ENCODE measurements at regions not wholly inside any gene's neighbourhood (a gene's known extent, or its start where the extent isn't known, plus 50 kb on each side); places are given as distances from the start of the nearest gene placed in this dataset.
A peak's percentile ranks its signal among the peaks of the same experiment; 100 is the strongest.

GRCh38 chr3:14320219-14320618 lies 82.2 kb upstream of the SLC6A6 start:
- H3K27me3 ChIP-seq (ENCODE audit: insufficient read depth, low read length): peaks cover 11% of the 10 kb centered on the region; the same call in 1 of the 2 replicates
- H3F3A ChIP-seq (ENCODE audit: insufficient read depth, low read length): no peaks in the 10 kb centered on the region
- H2AFZ ChIP-seq (ENCODE audit: low read length): peak overlapping the region; percentile 91; the same call in 1 of the 2 replicates
- H3K4me2 ChIP-seq (ENCODE audit: low read length): peak overlapping the region; percentile 59; the same call in 1 of the 2 replicates
- TF ChIP-seq, protein P1, sequence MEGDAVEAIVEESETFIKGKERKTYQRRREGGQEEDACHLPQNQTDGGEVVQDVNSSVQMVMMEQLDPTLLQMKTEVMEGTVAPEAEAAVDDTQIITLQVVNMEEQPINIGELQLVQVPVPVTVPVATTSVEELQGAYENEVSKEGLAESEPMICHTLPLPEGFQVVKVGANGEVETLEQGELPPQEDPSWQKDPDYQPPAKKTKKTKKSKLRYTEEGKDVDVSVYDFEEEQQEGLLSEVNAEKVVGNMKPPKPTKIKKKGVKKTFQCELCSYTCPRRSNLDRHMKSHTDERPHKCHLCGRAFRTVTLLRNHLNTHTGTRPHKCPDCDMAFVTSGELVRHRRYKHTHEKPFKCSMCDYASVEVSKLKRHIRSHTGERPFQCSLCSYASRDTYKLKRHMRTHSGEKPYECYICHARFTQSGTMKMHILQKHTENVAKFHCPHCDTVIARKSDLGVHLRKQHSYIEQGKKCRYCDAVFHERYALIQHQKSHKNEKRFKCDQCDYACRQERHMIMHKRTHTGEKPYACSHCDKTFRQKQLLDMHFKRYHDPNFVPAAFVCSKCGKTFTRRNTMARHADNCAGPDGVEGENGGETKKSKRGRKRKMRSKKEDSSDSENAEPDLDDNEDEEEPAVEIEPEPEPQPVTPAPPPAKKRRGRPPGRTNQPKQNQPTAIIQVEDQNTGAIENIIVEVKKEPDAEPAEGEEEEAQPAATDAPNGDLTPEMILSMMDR (IDR thresholded peaks at IDR 0.05; ENCODE audit: low read length): no peak
- no peak for TF ChIP-seq EZH2 (IDR thresholded peaks at IDR 0.05; ENCODE audit: borderline replicate concordance, low read length)
- H3K36me3 ChIP-seq (ENCODE audit: insufficient read depth, low read length): no peaks in the 10 kb centered on the region
- H3K27ac ChIP-seq (ENCODE audit: low read depth, low read length, poor library complexity, severe bottlenecking): no peak overlapping the region
- H3K9ac ChIP-seq (ENCODE audit: low read length): no peak overlapping the region
- H4K20me1 ChIP-seq (ENCODE audit: insufficient read depth, low read length): no peaks in the 10 kb centered on the region
- H3K79me2 ChIP-seq (ENCODE audit: insufficient read depth, low read length): no peaks in the 10 kb centered on the region
- H3K4me3 ChIP-seq (ENCODE audit: low read depth, low read length, poor library complexity, severe bottlenecking): peak overlapping the region; percentile 48
- no peaks in the 10 kb centered on the region for H3K9me2 ChIP-seq (ENCODE audit: low read depth, low read length)
- H3K9me3 ChIP-seq (ENCODE audit: low read length): no peaks in the 10 kb centered on the region
- H3K4me1 ChIP-seq (ENCODE audit: insufficient read depth, low read length, severe bottlenecking): peaks cover 6% of the 10 kb centered on the region

GRCh38 chr3:14322001-14322400 lies 80.4 kb upstream of the SLC6A6 start:
- Histone ChIP-seq H3K9me2 (ENCODE audit: low read depth, low read length) (no peaks in the 10 kb centered on the region), H3K9me3 (ENCODE audit: low read length) (no peaks in the 10 kb centered on the region), H3K27me3 (ENCODE audit: insufficient read depth, low read length) (peaks cover 9% of the 10 kb centered on the region; the same call in 1 of the 2 replicates), H3K27ac (ENCODE audit: low read depth, low read length, poor library complexity, severe bottlenecking) (no peak overlapping the region), H3K36me3 (ENCODE audit: insufficient read depth, low read length) (no peaks in the 10 kb centered on the region), H2AFZ (ENCODE audit: low read length) (no peak overlapping the region), H3F3A (ENCODE audit: insufficient read depth, low read length) (no peaks in the 10 kb centered on the region), H3K79me2 (ENCODE audit: insufficient read depth, low read length) (no peaks in the 10 kb centered on the region), H3K4me3 (ENCODE audit: low read depth, low read length, poor library complexity, severe bottlenecking) (no peak overlapping the region), H3K4me1 (ENCODE audit: insufficient read depth, low read length, severe bottlenecking) (peaks cover 11% of the 10 kb centered on the region), H4K20me1 (ENCODE audit: insufficient read depth, low read length) (no peaks in the 10 kb centered on the region), H3K4me2 (ENCODE audit: low read length) (no peak overlapping the region), H3K9ac (ENCODE audit: low read length) (no peak overlapping the region)
- TF ChIP-seq EZH2 (IDR thresholded peaks at IDR 0.05; ENCODE audit: borderline replicate concordance, low read length): no peak
- TF ChIP-seq, protein P1 (IDR thresholded peaks at IDR 0.05; ENCODE audit: low read length): no peak

GRCh38 chr3:14322667-14323295 lies 79.6 kb upstream of the SLC6A6 start:
- H3K27me3 ChIP-seq (ENCODE audit: insufficient read depth, low read length): peaks cover 1% of the 10 kb centered on the region; the same call in 1 of the 2 replicates
- no peak overlapping the region for H3K4me3 ChIP-seq (ENCODE audit: low read depth, low read length, poor library complexity, severe bottlenecking)
- no peak overlapping the region for H3K27ac ChIP-seq (ENCODE audit: low read depth, low read length, poor library complexity, severe bottlenecking)
- no peaks in the 10 kb centered on the region for H4K20me1 ChIP-seq (ENCODE audit: insufficient read depth, low read length)
- no peak overlapping the region for H3K4me2 ChIP-seq (ENCODE audit: low read length)
- no peaks in the 10 kb centered on the region for H3K9me2 ChIP-seq (ENCODE audit: low read depth, low read length)
- no peaks in the 10 kb centered on the region for H3K9me3 ChIP-seq (ENCODE audit: low read length)
- no peaks in the 10 kb centered on the region for H3K79me2 ChIP-seq (ENCODE audit: insufficient read depth, low read length)
- no peak overlapping the region for H3K9ac ChIP-seq (ENCODE audit: low read length)
- no peaks in the 10 kb centered on the region for H3K36me3 ChIP-seq (ENCODE audit: insufficient read depth, low read length)
- no peak overlapping the region for H2AFZ ChIP-seq (ENCODE audit: low read length)
- H3K4me1 ChIP-seq (ENCODE audit: insufficient read depth, low read length, severe bottlenecking): peaks cover 11% of the 10 kb centered on the region
- no peaks in the 10 kb centered on the region for H3F3A ChIP-seq (ENCODE audit: insufficient read depth, low read length)
- TF ChIP-seq EZH2 (IDR thresholded peaks at IDR 0.05; ENCODE audit: borderline replicate concordance, low read length): no peak
